ENCODE measurements at regions not wholly inside any gene's neighbourhood (a gene's known extent, or its start where the extent isn't known, plus 50 kb on each side); places are given as distances from the start of the nearest gene placed in this dataset.

DNA sequence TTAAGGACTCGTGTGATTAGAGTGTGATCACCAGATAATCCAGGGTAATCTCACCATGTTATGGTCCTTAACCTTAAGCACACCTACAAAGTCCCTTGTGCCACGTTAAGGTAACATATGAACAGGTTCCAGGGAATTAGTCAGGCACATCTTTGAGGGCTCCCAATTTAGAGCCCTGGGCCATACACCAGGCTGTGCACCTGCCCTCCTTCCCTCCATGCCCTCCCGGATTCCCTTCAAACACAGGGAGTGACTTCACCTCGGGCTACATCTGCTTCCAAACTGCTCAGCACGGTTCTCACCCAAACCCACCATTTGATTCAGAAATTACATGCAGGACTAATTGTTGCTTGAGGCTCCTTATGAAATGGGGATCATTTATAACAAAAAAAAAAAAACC lies 93.9 kb upstream of the HABP2 start:
- no peak for DNase-seq
- Histone ChIP-seq H3K9me3 (replicated peaks) (no peaks in the 10 kb centered on the region), H3K36me3 (no peaks in the 10 kb centered on the region), H3K4me1 (no peaks in the 10 kb centered on the region), H3K4me3 (no peak overlapping the region), H3K27me3 (ENCODE audit: low read depth) (peaks cover 33% of the 10 kb centered on the region), H3K27ac (replicated peaks) (no peak overlapping the region)
- no peak for TF ChIP-seq CTCF (IDR thresholded peaks at IDR 0.05; ENCODE audit: borderline replicate concordance)
- intact Hi-C loops (cut with micrococcal nuclease) = no loop called here

DNA sequence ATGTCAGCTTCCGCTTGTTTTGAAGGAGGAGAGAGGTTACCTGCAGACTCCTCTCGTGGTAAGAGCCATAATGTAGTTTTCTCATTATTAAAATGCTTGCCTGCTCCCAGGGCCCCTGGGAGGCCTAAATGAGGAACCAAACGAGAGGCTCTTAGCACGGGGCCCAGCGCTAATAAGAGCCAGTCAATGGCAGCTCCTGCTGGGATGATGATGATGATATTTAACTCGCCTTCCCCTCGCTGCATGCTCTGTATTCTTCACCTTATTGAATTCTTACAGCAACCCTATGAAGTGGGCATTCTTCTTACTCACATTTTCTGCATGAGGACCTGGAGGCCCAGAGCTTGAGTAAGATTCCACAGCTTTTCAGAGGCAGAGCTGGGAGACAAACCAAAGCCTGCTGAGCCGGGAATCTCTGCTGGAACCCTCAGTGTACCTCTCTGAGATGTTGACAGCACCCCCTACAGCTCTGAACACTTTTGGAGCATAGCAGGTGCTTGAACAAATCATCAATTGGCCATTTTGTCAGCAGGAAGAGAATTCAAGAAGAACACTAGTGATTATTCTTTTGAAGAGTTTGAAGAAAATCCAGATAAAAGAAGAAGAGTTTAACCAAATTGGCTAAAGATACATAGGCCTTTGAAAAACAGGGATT lies 93.1 kb upstream of the HABP2 start:
- Histone ChIP-seq H3K27me3 (ENCODE audit: low read depth) (peaks cover 25% of the 10 kb centered on the region), H3K4me3 (no peak overlapping the region), H3K9me3 (replicated peaks) (no peaks in the 10 kb centered on the region), H3K4me1 (no peaks in the 10 kb centered on the region), H3K36me3 (no peaks in the 10 kb centered on the region), H3K27ac (replicated peaks) (no peak overlapping the region)
- TF ChIP-seq CTCF (IDR thresholded peaks at IDR 0.05; ENCODE audit: borderline replicate concordance) = no peak
- intact Hi-C loops (cut with micrococcal nuclease) = no loop called here
- DNase-seq = no peak

DNA sequence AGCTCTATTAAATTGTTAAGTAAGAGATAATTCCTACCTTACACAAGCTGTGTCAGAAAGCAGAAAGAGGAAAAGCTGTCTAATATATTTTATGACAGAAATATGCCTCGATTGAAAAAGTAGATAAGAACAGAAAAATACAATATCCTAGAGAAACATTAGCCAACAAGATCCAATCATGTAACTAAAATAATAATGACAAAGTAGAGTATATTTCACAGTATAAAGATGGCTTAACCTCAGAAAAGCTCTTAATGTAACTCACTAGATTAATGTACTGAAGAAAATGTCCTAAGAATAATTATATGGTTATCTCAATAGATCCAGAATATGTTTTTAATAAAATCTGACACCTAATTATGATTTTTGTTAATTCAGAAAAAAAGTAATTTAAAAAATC lies 89.8 kb upstream of the HABP2 start:
- Histone ChIP-seq H3K4me3 (no peak overlapping the region), H3K27me3 (ENCODE audit: low read depth) (peaks cover 25% of the 10 kb centered on the region), H3K36me3 (no peaks in the 10 kb centered on the region), H3K27ac (replicated peaks) (no peak overlapping the region), H3K4me1 (no peaks in the 10 kb centered on the region), H3K9me3 (replicated peaks) (no peaks in the 10 kb centered on the region)
- TF ChIP-seq CTCF (IDR thresholded peaks at IDR 0.05; ENCODE audit: borderline replicate concordance) = no peak
- DNase-seq = no peak
- intact Hi-C loops (cut with micrococcal nuclease) = no loop called here

- H3K27me3 ChIP-seq (ENCODE audit: low read depth) = peaks cover 19% of the 10 kb centered on the region
- H3K4me3 ChIP-seq = no peak overlapping the region
- H3K27ac ChIP-seq (replicated peaks) = no peak overlapping the region
Measured at GRCh38 chr10:113463777-113464176, 89.1 kb upstream of the HABP2 start.

GRCh38 chr10:113469796-113470195 lies 83.1 kb upstream of the HABP2 start:
- intact Hi-C loops (cut with micrococcal nuclease) = no loop called here
- Histone ChIP-seq H3K27ac (replicated peaks) (no peak overlapping the region), H3K27me3 (ENCODE audit: low read depth) (peaks cover 6% of the 10 kb centered on the region), H3K9me3 (replicated peaks) (no peaks in the 10 kb centered on the region), H3K4me3 (no peak overlapping the region), H3K36me3 (no peaks in the 10 kb centered on the region), H3K4me1 (peaks cover 12% of the 10 kb centered on the region)
- no peak for DNase-seq
- no peak for TF ChIP-seq CTCF (IDR thresholded peaks at IDR 0.05; ENCODE audit: borderline replicate concordance)

More at GRCh38 chr10:113463777-113464176, 89.1 kb upstream of the HABP2 start:
- intact Hi-C loops (cut with micrococcal nuclease) = no loop called here
- H3K9me3 ChIP-seq (replicated peaks) = no peaks in the 10 kb centered on the region
- no peak for DNase-seq
- no peaks in the 10 kb centered on the region for H3K4me1 ChIP-seq
- no peaks in the 10 kb centered on the region for H3K36me3 ChIP-seq
- TF ChIP-seq CTCF (IDR thresholded peaks at IDR 0.05; ENCODE audit: borderline replicate concordance) = no peak

Data from left ventricle myocardium inferior (tissue), 1 donor.